ENCODE measurements at regions not wholly inside any gene's neighbourhood (a gene's known extent, or its start where the extent isn't known, plus 50 kb on each side); places are given as distances from the start of the nearest gene placed in this dataset.

DNA sequence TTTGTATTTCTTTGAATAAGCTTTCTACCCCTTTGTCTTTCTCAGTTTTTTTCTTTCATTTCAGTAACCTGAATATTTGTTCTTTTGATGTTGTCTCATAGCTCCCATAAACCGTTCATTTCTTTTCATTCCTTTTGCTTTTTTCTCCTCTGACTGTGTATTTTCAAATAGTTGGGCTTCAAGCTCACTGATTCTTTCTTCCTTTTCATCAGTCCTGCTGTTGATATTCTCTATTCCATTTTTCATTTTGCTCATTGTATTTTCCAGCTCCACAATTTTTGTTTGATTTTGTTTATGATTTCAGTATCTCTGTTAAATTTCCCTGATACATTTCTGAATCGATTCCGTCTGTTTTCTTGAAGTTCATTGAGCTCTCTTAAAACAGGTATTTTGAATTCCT lies 129.6 kb upstream of the NUDT6 start:
- DNase-seq = no peak
- Histone ChIP-seq H3K27me3 (no peaks in the 10 kb centered on the region), H3K9me3 (peaks cover 0 to 27% (median 3%) of the 10 kb centered on the region in 3 donors), H3K36me3 (peaks cover 0 to 7% (median 7%) of the 10 kb centered on the region in 3 donors), H3K27ac (no peak overlapping the region), H3K4me3 (no peak overlapping the region), H3K4me1 (no peaks in the 10 kb centered on the region)
- intact Hi-C loops (cut with DNase I; ENCODE audit: low total_unique reads) = no loop called here
- TF ChIP-seq, protein P1, sequence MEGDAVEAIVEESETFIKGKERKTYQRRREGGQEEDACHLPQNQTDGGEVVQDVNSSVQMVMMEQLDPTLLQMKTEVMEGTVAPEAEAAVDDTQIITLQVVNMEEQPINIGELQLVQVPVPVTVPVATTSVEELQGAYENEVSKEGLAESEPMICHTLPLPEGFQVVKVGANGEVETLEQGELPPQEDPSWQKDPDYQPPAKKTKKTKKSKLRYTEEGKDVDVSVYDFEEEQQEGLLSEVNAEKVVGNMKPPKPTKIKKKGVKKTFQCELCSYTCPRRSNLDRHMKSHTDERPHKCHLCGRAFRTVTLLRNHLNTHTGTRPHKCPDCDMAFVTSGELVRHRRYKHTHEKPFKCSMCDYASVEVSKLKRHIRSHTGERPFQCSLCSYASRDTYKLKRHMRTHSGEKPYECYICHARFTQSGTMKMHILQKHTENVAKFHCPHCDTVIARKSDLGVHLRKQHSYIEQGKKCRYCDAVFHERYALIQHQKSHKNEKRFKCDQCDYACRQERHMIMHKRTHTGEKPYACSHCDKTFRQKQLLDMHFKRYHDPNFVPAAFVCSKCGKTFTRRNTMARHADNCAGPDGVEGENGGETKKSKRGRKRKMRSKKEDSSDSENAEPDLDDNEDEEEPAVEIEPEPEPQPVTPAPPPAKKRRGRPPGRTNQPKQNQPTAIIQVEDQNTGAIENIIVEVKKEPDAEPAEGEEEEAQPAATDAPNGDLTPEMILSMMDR (IDR thresholded peaks at IDR 0.05) = no peak

DNA sequence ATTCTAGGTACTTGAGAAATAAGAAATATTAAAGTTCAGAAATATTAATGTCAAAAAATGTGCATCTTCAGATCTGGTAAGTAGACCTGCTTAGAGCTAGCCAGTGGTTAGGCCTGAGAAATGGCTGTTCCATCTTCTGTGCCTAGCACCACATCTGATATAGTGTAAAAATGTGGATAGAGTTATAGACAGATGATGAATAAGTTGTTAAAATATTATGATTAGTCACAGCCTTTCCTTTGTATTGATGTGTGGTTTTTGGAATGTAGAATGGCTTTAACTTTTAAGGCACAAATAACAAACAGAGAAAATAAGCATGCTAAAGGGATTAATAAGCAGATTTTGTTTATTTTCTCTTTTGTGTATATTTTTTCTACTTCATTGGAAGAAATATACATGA lies 133.5 kb upstream of the NUDT6 start:
- Histone ChIP-seq H3K27me3 (no peaks in the 10 kb centered on the region), H3K4me3 (no peak overlapping the region), H3K4me1 (no peaks in the 10 kb centered on the region), H3K9me3 (peaks cover 0 to 3% (median 0%) of the 10 kb centered on the region in 3 donors), H3K36me3 (peaks cover 7 to 20% (median 14%) of the 10 kb centered on the region in 3 donors), H3K27ac (no peak overlapping the region)
- DNase-seq = no peak
- TF ChIP-seq, protein P1 (IDR thresholded peaks at IDR 0.05) = no peak
- intact Hi-C loops (cut with DNase I; ENCODE audit: low total_unique reads) = no loop called here

DNA sequence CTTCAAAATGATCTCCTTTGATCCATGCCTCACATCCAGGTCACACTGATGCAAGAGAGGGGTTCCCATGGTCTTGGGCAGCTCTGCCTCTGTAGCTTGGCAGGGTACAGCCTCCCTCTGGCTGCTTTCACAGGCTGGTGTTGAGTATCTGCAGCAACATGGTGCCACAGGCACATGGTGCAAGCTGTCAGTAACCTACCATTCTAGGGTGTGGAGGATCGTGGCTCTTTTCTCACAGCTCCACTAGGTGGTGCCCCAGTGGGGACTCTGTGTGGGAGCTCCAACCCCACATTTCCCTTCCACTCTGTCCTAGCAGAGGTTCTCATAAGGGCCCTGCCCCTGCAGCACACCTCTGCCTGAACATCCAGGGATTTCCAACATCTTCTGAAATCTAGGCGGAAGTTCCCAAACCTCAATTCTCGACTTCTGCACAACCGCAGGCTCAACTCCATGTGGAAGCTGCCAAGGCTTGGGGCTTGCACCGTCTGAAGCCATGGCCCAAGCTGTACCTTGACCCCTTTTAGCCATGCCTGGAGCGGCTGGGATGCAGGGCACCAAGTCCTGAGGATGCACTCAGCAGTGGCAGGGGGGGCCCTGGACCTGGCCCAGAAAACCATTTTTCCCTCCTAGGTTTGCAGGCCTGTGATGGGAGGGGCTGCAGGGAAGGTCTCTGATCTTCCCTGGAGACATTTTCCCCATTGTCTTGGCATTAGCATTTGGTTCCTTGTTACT lies 137.8 kb upstream of the NUDT6 start:
- Histone ChIP-seq H3K27me3 (no peaks in the 10 kb centered on the region), H3K27ac (no peak overlapping the region), H3K4me3 (no peak overlapping the region), H3K36me3 (peaks cover 7 to 14% (median 14%) of the 10 kb centered on the region in 3 donors), H3K9me3 (no peaks in the 10 kb centered on the region), H3K4me1 (no peaks in the 10 kb centered on the region)
- no peak for DNase-seq
- TF ChIP-seq, protein P1 (IDR thresholded peaks at IDR 0.05) = no peak
- intact Hi-C loops (cut with DNase I; ENCODE audit: low total_unique reads) = no loop called here

DNA sequence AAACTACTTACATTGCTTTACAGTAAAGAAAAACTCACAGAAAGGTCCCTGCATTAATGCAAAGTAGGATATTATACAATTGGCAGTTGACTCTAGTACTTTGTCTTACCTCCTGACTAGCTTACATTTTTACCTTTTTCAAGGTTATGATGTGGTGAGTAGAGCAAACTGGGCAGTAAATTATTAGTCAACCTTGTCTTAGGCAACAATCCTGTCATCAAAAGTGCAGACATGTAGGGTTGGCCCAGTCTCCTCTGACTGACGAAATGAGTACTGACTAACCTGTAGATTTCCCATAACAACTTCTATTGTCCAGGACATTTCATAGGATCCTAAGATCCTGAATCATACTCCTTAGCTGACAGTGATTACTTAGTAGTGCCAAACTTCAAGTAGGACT lies 142.0 kb upstream of the NUDT6 start:
- H3K27ac ChIP-seq = no peak overlapping the region
- intact Hi-C loops (cut with DNase I; ENCODE audit: low total_unique reads) = no loop called here
- no peaks in the 10 kb centered on the region for H3K9me3 ChIP-seq
- H3K4me3 ChIP-seq = no peak overlapping the region
- no peaks in the 10 kb centered on the region for H3K27me3 ChIP-seq
- H3K4me1 ChIP-seq = no peaks in the 10 kb centered on the region
- no peak for DNase-seq
- TF ChIP-seq, protein P1 (IDR thresholded peaks at IDR 0.05) = no peak
- peaks cover 0 to 14% (median 0%) of the 10 kb centered on the region in 3 donors for H3K36me3 ChIP-seq

DNA sequence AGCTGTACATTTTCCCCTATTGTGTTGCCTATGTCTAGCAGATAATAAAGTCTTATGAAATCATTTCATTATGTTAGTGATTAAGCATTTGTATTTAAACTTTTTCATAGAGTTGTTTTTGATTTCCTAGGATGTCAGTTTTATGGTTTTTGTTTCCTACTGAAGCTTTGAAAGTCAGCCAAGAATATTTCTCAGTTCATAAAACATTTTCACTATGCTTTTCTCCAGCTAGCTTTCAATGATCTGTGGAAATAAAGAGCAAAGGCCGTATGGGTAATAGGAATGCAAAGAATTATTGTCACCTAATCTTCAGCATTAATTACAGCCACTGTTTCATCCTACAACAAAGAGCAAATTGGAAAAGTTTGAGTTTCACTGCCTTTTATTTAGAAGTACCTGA lies 145.7 kb upstream of the NUDT6 start:
- intact Hi-C loops (cut with DNase I; ENCODE audit: low total_unique reads) = no loop called here
- H3K27ac ChIP-seq = no peak overlapping the region
- no peaks in the 10 kb centered on the region for H3K4me1 ChIP-seq
- no peaks in the 10 kb centered on the region for H3K36me3 ChIP-seq
- no peak overlapping the region for H3K4me3 ChIP-seq
- no peaks in the 10 kb centered on the region for H3K9me3 ChIP-seq
- H3K27me3 ChIP-seq = no peaks in the 10 kb centered on the region
- DNase-seq = no peak
- TF ChIP-seq, protein P1 (IDR thresholded peaks at IDR 0.05) = no peak
